ENCODE measurements at regions not wholly inside any gene's neighbourhood (a gene's known extent, or its start where the extent isn't known, plus 50 kb on each side); places are given as distances from the start of the nearest gene placed in this dataset.

GRCh38 chr2:2613279-2614199 lies 282.5 kb upstream of the MYT1L start:
- peak; percentile 32 for DNase-seq (ENCODE audit: low read depth)
- TF ChIP-seq CTCF (IDR thresholded peaks at IDR 0.05; ENCODE audit: insufficient read depth, low read length), result no peak

GRCh38 chr2:2610751-2611150 lies 279.7 kb upstream of the MYT1L start:
- TF ChIP-seq CTCF (IDR thresholded peaks at IDR 0.05; ENCODE audit: insufficient read depth, low read length), result no peak
- DNase-seq (ENCODE audit: low read depth), result no peak
- no peak overlapping the region for H3K4me3 ChIP-seq (ENCODE audit: low read depth, low read length)

More at GRCh38 chr2:2613279-2614199, 282.5 kb upstream of the MYT1L start:
- no peak overlapping the region for H3K4me3 ChIP-seq (ENCODE audit: low read depth, low read length)

GRCh38 chr2:2600366-2600765 lies 269.3 kb upstream of the MYT1L start:
- H3K4me3 ChIP-seq (ENCODE audit: low read depth, low read length), result no peak overlapping the region
- DNase-seq (ENCODE audit: low read depth), result no peak
- no peak for TF ChIP-seq CTCF (IDR thresholded peaks at IDR 0.05; ENCODE audit: insufficient read depth, low read length)

- H3K4me3 ChIP-seq (ENCODE audit: low read depth, low read length), result no peak overlapping the region
- DNase-seq (ENCODE audit: low read depth), result no peak
- no peak for TF ChIP-seq CTCF (IDR thresholded peaks at IDR 0.05; ENCODE audit: insufficient read depth, low read length)
Measured at GRCh38 chr2:2599441-2599840, 268.4 kb upstream of the MYT1L start.

- H3K4me3 ChIP-seq (ENCODE audit: low read depth, low read length), result no peak overlapping the region
- TF ChIP-seq CTCF (IDR thresholded peaks at IDR 0.05; ENCODE audit: insufficient read depth, low read length), result no peak
- DNase-seq (ENCODE audit: low read depth), result no peak
Measured at GRCh38 chr2:2597712-2598111, 266.6 kb upstream of the MYT1L start.

GRCh38 chr2:2591542-2591940 lies 260.5 kb upstream of the MYT1L start:
- no peak for TF ChIP-seq CTCF (IDR thresholded peaks at IDR 0.05; ENCODE audit: insufficient read depth, low read length)
- no peak for DNase-seq (ENCODE audit: low read depth)

More at GRCh38 chr2:2591542-2591940, 260.5 kb upstream of the MYT1L start:
- H3K4me3 ChIP-seq (ENCODE audit: low read depth, low read length), result no peak overlapping the region

Data from fibroblast of the aortic adventitia (primary cell).